Colonic mucosa (tissue), 4 donors: ENCODE measurements at regions not wholly inside any gene's neighbourhood (a gene's known extent, or its start where the extent isn't known, plus 50 kb on each side); places are given as distances from the start of the nearest gene placed in this dataset.

ENCODE experiments used
- DNase-seq: peaks from one replicate; pipeline ENCODE4 v3.0.0-alpha.2; 2020
- H3K27ac ChIP-seq: fragments of 200-600 bp; one replicate; pipeline ENCODE4 v1.8.0; 2021
- H3K27me3 ChIP-seq: fragments of 200-600 bp; one replicate; pipeline ENCODE4 v1.8.0; 2021
- H3K36me3 ChIP-seq: fragments of 200-600 bp; one replicate; pipeline ENCODE4 v1.8.0; 2021
- H3K4me1 ChIP-seq: fragments of 200-600 bp; one replicate; pipeline ENCODE4 v1.8.0; 2021; ENCODE audit warnings: mild to moderate bottlenecking
- H3K4me3 ChIP-seq: fragments of 200-600 bp; one replicate; pipeline ENCODE4 v1.8.0; 2021
- H3K9ac ChIP-seq, 2 donors: one replicate each; pipeline ENCODE4 v1.7.0; 2013; ENCODE audit warnings: control low read depth in 2 of 2, low read depth in 2 of 2, low read length in 2 of 2
- H3K9me3 ChIP-seq: fragments of 200-600 bp; one replicate; pipeline ENCODE4 v1.8.0; 2021
- CTCF ChIP-seq: fragments of 200-600 bp; IDR thresholded peaks from one replicate; pipeline ENCODE4 v1.8.0; 2022; ENCODE audit warnings: antibody characterized with exemption, mild to moderate bottlenecking
- intact Hi-C: fragments of 100-400 bp; cut with DNase I; formaldehyde crosslinking; loops from one replicate; pipeline ENCODE4 v1.14.1; 2022
- donor health status: healthy.
- donor health status: DM: no; HTN: no; CAD: no.
- donor health status: DM: no; HTN: no; CAD: no.

GRCh38 chr6:151738960-151739359 lies 68.5 kb upstream of the ESR1 start:
- H3K4me1 ChIP-seq = no peaks in the 10 kb centered on the region
- H3K27me3 ChIP-seq = no peaks in the 10 kb centered on the region
- H3K4me3 ChIP-seq = no peak overlapping the region
- intact Hi-C loops = no loop called here
- no peaks in the 10 kb centered on the region for H3K9me3 ChIP-seq
- H3K27ac ChIP-seq = no peak overlapping the region
- no peak for TF ChIP-seq CTCF
- H3K36me3 ChIP-seq = no peaks in the 10 kb centered on the region
- no peak overlapping the region for H3K9ac ChIP-seq
- no peak for DNase-seq

GRCh38 chr6:151740820-151741219 lies 66.7 kb upstream of the ESR1 start:
- no peak overlapping the region for H3K4me3 ChIP-seq
- intact Hi-C loops = no loop called here
- no peaks in the 10 kb centered on the region for H3K4me1 ChIP-seq
- DNase-seq = no peak
- H3K9ac ChIP-seq = no peak overlapping the region
- no peak for TF ChIP-seq CTCF
- H3K27me3 ChIP-seq = no peaks in the 10 kb centered on the region
- no peaks in the 10 kb centered on the region for H3K36me3 ChIP-seq
- H3K9me3 ChIP-seq = no peaks in the 10 kb centered on the region
- no peak overlapping the region for H3K27ac ChIP-seq

GRCh38 chr6:151747896-151748295 lies 59.6 kb upstream of the ESR1 start:
- intact Hi-C loops = no loop called here
- no peak for TF ChIP-seq CTCF

GRCh38 chr6:151749341-151749740 lies 58.1 kb upstream of the ESR1 start:
- H3K27me3 ChIP-seq = no peaks in the 10 kb centered on the region
- no peak overlapping the region for H3K4me3 ChIP-seq
- no peak overlapping the region for H3K27ac ChIP-seq
- no peak for DNase-seq
- no peak overlapping the region for H3K9ac ChIP-seq
- TF ChIP-seq CTCF = no peak
- intact Hi-C loops = no loop called here
- no peaks in the 10 kb centered on the region for H3K4me1 ChIP-seq
- no peaks in the 10 kb centered on the region for H3K36me3 ChIP-seq
- no peaks in the 10 kb centered on the region for H3K9me3 ChIP-seq

More at GRCh38 chr6:151747896-151748295, 59.6 kb upstream of the ESR1 start:
- no peaks in the 10 kb centered on the region for H3K36me3 ChIP-seq
- no peaks in the 10 kb centered on the region for H3K4me1 ChIP-seq
- H3K27ac ChIP-seq = no peak overlapping the region
- no peak overlapping the region for H3K4me3 ChIP-seq
- DNase-seq = no peak
- H3K9me3 ChIP-seq = no peaks in the 10 kb centered on the region
- no peak overlapping the region for H3K9ac ChIP-seq
- no peaks in the 10 kb centered on the region for H3K27me3 ChIP-seq

GRCh38 chr6:151753581-151753980 lies 53.9 kb upstream of the ESR1 start:
- Histone ChIP-seq H3K27me3 (no peaks in the 10 kb centered on the region), H3K4me3 (no peak overlapping the region), H3K9me3 (no peaks in the 10 kb centered on the region), H3K9ac (no peak overlapping the region), H3K27ac (no peak overlapping the region), H3K4me1 (no peaks in the 10 kb centered on the region), H3K36me3 (no peaks in the 10 kb centered on the region)
- intact Hi-C loops = no loop called here
- DNase-seq = no peak
- no peak for TF ChIP-seq CTCF

- Histone ChIP-seq H3K27me3 (no peaks in the 10 kb centered on the region), H3K4me1 (no peaks in the 10 kb centered on the region), H3K4me3 (no peak overlapping the region), H3K27ac (no peak overlapping the region), H3K9ac (no peak overlapping the region), H3K36me3 (no peaks in the 10 kb centered on the region), H3K9me3 (no peaks in the 10 kb centered on the region)
- no peak for DNase-seq
- no peak for TF ChIP-seq CTCF
- intact Hi-C loops = no loop called here
Observed at GRCh38 chr6:151757506-151757955, 50.0 kb upstream of the ESR1 start.
